SK-N-SH (cell line): ENCODE measurements at regions not wholly inside any gene's neighbourhood (a gene's known extent, or its start where the extent isn't known, plus 50 kb on each side); places are given as distances from the start of the nearest gene placed in this dataset.

Source experiments
- CTCF ChIA-PET: fragments of 300-600, 350-600 bp; formaldehyde crosslinking; extraction: SDS; loops from one replicate; lab custom pipeline; 2021; lab: Yijun Ruan, JAX
- POLR2A ChIA-PET: fragments of 350-600 bp; sonication (Branson Sonifier 250); formaldehyde crosslinking; extraction: SDS; loops from one replicate; lab custom pipeline; 2020; ENCODE audit warnings: antibody characterized with exemption, inconsistent platforms; lab: Yijun Ruan, JAX
- DNase-seq: peaks from one replicate; pipeline ENCODE4 v3.0.0; 2012
- H2AFZ ChIP-seq: fragments of 200-600 bp; sonication (generic); 2 replicates; pipeline ENCODE4 v1.8.1; 2016; ENCODE audit warnings: antibody characterized with exemption, mild to moderate bottlenecking, low read depth
- H3F3A ChIP-seq: fragments of 200-600 bp; sonication (generic); replicated peaks from 2 replicates; pipeline ENCODE3; 2016; ENCODE audit warnings: antibody characterized with exemption, mild to moderate bottlenecking; ENCODE audit not compliant: insufficient read depth
- H3K27ac ChIP-seq, 2 experiments: fragments of 200-500 bp in 1 of 2; fragments of 200-600 bp in 1 of 2; sonication (Bioruptor generic) in 1 of 2; sonication (generic), shearing (Covaris generic) in 1 of 2; 2 replicates each; pipeline versions ENCODE4 v1.5.1 to v1.6.1; 2014 to 2016; ENCODE audit warnings: low read depth in 2 of 2, inconsistent platforms in 1 of 2, low read length in 1 of 2, mild to moderate bottlenecking in 1 of 2, mixed read lengths in 1 of 2
- H3K27me3 ChIP-seq: fragments of 200-600 bp; sonication (generic), shearing (Covaris generic); 2 replicates; pipeline ENCODE4 v1.6.1; 2016; ENCODE audit warnings: mixed run types; ENCODE audit not compliant: insufficient read depth
- H3K36me3 ChIP-seq, 2 experiments: fragments of 200-500 bp in 1 of 2; fragments of 200-600 bp in 1 of 2; sonication (Bioruptor generic) in 1 of 2; sonication (generic) in 1 of 2; replicated peaks in 1 of 2; 2 replicates each; pipeline versions ENCODE3 to v1.5.1; 2014 to 2016; ENCODE audit warnings: low read length in 1 of 2, mild to moderate bottlenecking in 1 of 2; ENCODE audit not compliant: insufficient read depth in 2 of 2, control insufficient read depth in 1 of 2
- H3K4me1 ChIP-seq, 2 experiments: fragments of 200-500 bp in 1 of 2; fragments of 200-600 bp in 1 of 2; sonication (Bioruptor generic) in 1 of 2; sonication (generic), shearing (Covaris generic) in 1 of 2; 2 replicates each; pipeline versions ENCODE4 v1.5.1 to v1.6.1; 2014 to 2016; ENCODE audit warnings: low read depth in 1 of 2, low read length in 1 of 2, mixed run types in 1 of 2; ENCODE audit not compliant: insufficient read depth in 2 of 2, control insufficient read depth in 1 of 2
- H3K4me2 ChIP-seq: fragments of 200-600 bp; sonication (generic), shearing (Covaris generic); 2 replicates; pipeline ENCODE4 v1.6.1; 2017; ENCODE audit warnings: mixed run types
- H3K4me3 ChIP-seq, 2 experiments: fragments of 200-500 bp in 1 of 2; fragments of 200-600 bp in 1 of 2; sonication (Bioruptor generic) in 1 of 2; sonication (generic), shearing (Covaris generic) in 1 of 2; 2 replicates each; pipeline versions ENCODE4 v1.5.1 to v1.8.1; 2014 to 2016; ENCODE audit warnings: low read depth in 2 of 2, inconsistent platforms in 1 of 2, low read length in 1 of 2, mild to moderate bottlenecking in 1 of 2, mixed read lengths in 1 of 2, moderate library complexity in 1 of 2
- H3K79me2 ChIP-seq: fragments of 200-600 bp; sonication (generic); 2 replicates; pipeline ENCODE4 v1.8.1; 2017; ENCODE audit warnings: mild to moderate bottlenecking; ENCODE audit not compliant: insufficient read depth
- H3K9ac ChIP-seq: fragments of 200-600 bp; sonication (generic); 2 replicates; pipeline ENCODE4 v1.6.1; 2017; ENCODE audit warnings: mixed run types
- H3K9me2 ChIP-seq: fragments of 200-600 bp; sonication (generic); 2 replicates; pipeline ENCODE4 v1.6.1; 2017; ENCODE audit warnings: mixed run types
- H3K9me3 ChIP-seq: fragments of 200-600 bp; sonication (generic); 2 replicates; pipeline ENCODE4 v1.6.1; 2017; ENCODE audit warnings: mixed run types, mild to moderate bottlenecking, moderate library complexity
- H4K20me1 ChIP-seq: fragments of 200-600 bp; sonication (generic); 2 replicates; pipeline ENCODE4 v1.6.1; 2017; ENCODE audit warnings: mild to moderate bottlenecking, mixed run types; ENCODE audit not compliant: insufficient read depth
- CHD2 ChIP-seq: fragments of 150-350 bp; IDR thresholded peaks from 2 replicates; pipeline ENCODE4 v1.6.1; 2018; ENCODE audit warnings: low read length; ENCODE audit not compliant: partially characterized antibody
- EP300 ChIP-seq, 2 experiments: IDR thresholded peaks; 2 replicates each; pipeline versions ENCODE4 v1.4.0 to v1.6.1; 2012; ENCODE audit warnings: borderline replicate concordance in 1 of 2, low read depth in 1 of 2, low read length in 1 of 2
- EZH2phosphoT487 ChIP-seq: fragments of 200-600 bp; sonication (generic); IDR thresholded peaks from 2 replicates; pipeline ENCODE4 v1.6.1; 2017; ENCODE audit warnings: low read depth, mixed run types, mild to moderate bottlenecking, antibody characterized with exemption, moderate library complexity, borderline replicate concordance
- FOSL2 ChIP-seq: IDR thresholded peaks from 2 replicates; pipeline ENCODE4 v1.4.0; 2012; ENCODE audit warnings: low read depth, mild to moderate bottlenecking, moderate library complexity, borderline replicate concordance
- MEF2A ChIP-seq: IDR thresholded peaks from 2 replicates; pipeline ENCODE4 v1.4.0; 2012; ENCODE audit warnings: low read depth, borderline replicate concordance
- MXI1 ChIP-seq: IDR thresholded peaks from 2 replicates; pipeline ENCODE4 v1.6.1; 2012; ENCODE audit warnings: mild to moderate bottlenecking, low read depth, low read length, improper control_type of control experiment
- NFIC ChIP-seq: IDR thresholded peaks from 2 replicates; pipeline ENCODE4 v1.4.0; 2012; ENCODE audit warnings: borderline replicate concordance
- NRF1 ChIP-seq: IDR thresholded peaks from 2 replicates; pipeline ENCODE4 v1.6.1; 2012; ENCODE audit warnings: low read depth, mild to moderate bottlenecking, low read length
- POLR2AphosphoS5 ChIP-seq: IDR thresholded peaks from 2 replicates; pipeline ENCODE4 v1.6.1; 2012; ENCODE audit warnings: low read depth, low read length
- RAD21 ChIP-seq: IDR thresholded peaks from 2 replicates; pipeline ENCODE4 v1.6.1; 2012; ENCODE audit warnings: mild to moderate bottlenecking, low read length
- SIN3A ChIP-seq: IDR thresholded peaks from 2 replicates; pipeline ENCODE4 v1.6.1; 2012; ENCODE audit warnings: low read depth, mild to moderate bottlenecking, low read length, moderate library complexity, borderline replicate concordance
- SMC3 ChIP-seq: IDR thresholded peaks from 2 replicates; pipeline ENCODE4 v1.6.1; 2012; ENCODE audit warnings: low read depth, low read length, improper control_type of control experiment
- TAF1 ChIP-seq: IDR thresholded peaks from 2 replicates; pipeline ENCODE4 v1.6.1; 2012; ENCODE audit warnings: low read depth, mild to moderate bottlenecking, low read length, moderate library complexity, borderline replicate concordance
- TCF12 ChIP-seq: IDR thresholded peaks from 2 replicates; pipeline ENCODE4 v1.4.0; 2012
- YY1 ChIP-seq: IDR thresholded peaks from 2 replicates; pipeline ENCODE4 v1.4.0; 2012; ENCODE audit warnings: low read depth, mild to moderate bottlenecking
- WGBS: methylation state at CpG from one replicate; pipeline ENCODE4 v1.1.6; 2017; ENCODE audit warnings: low lambda C conversion rate; 5-methylcytosine and 5-hydroxymethylcytosine counted together
- TF ChIP-seq, protein P1 (sequence below): fragments of 150-350 bp; IDR thresholded peaks from 2 replicates; pipeline ENCODE4 v1.6.1; 2017; ENCODE audit warnings: antibody characterized with exemption, low read length, low read depth, borderline replicate concordance
- TF ChIP-seq, protein P2 (sequence below): IDR thresholded peaks from 2 replicates; pipeline ENCODE4 v1.6.1; 2012; ENCODE audit warnings: mild to moderate bottlenecking, low read depth, low read length, moderate library complexity
- TF ChIP-seq, protein P3 (sequence below): IDR thresholded peaks from 2 replicates; pipeline ENCODE4; 2012
- TF ChIP-seq, protein P4 (sequence below): IDR thresholded peaks from 2 replicates; pipeline ENCODE4 v1.4.0; 2012; ENCODE audit warnings: low read depth, borderline replicate concordance

DNA sequence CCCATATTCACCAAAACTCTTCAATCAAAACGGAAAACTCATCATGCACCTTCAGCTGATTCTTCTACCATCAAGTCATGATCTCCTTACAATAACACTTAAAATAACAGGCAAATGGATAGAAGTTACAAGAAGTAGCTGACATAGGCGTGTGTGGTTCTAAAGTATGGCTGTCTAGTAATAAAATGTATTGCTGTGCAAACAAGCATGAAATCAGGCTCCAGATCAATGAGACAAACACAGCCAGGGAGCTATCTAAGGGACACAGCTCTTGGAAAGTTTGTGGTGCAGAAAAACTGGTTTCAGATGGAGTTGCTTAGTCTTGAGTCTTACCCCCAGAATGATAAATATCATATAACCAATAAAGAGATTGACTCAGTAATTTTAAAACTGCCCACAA is 434.8 kb upstream of the NOX3 start:
- no peak overlapping the region for H2AFZ ChIP-seq
- H3K4me3 ChIP-seq: no peak overlapping the region
- no peaks in the 10 kb centered on the region for H3K36me3 ChIP-seq
- no peaks in the 10 kb centered on the region for H3F3A ChIP-seq
- 66% methylated on average over 2 of the region's 2 CpGs for WGBS
- no peak for TF ChIP-seq NFIC
- TF ChIP-seq TCF12: no peak
- no peak for TF ChIP-seq TAF1
- no peak for TF ChIP-seq YY1
- no peak for TF ChIP-seq MXI1
- no peak for TF ChIP-seq EP300 (IDR thresholded peaks at IDR 0.05; ENCODE audit: borderline replicate concordance in 1 of 2, low read depth in 1 of 2, low read length in 1 of 2)
- no peak for TF ChIP-seq RAD21
- TF ChIP-seq CHD2: no peak
- TF ChIP-seq, protein P1, sequence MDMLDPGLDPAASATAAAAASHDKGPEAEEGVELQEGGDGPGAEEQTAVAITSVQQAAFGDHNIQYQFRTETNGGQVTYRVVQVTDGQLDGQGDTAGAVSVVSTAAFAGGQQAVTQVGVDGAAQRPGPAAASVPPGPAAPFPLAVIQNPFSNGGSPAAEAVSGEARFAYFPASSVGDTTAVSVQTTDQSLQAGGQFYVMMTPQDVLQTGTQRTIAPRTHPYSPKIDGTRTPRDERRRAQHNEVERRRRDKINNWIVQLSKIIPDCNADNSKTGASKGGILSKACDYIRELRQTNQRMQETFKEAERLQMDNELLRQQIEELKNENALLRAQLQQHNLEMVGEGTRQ: no peak
- no peak for TF ChIP-seq EZH2phosphoT487
- no peak for TF ChIP-seq SIN3A
- TF ChIP-seq SMC3: no peak
- TF ChIP-seq NRF1: no peak
- TF ChIP-seq, protein P2, sequence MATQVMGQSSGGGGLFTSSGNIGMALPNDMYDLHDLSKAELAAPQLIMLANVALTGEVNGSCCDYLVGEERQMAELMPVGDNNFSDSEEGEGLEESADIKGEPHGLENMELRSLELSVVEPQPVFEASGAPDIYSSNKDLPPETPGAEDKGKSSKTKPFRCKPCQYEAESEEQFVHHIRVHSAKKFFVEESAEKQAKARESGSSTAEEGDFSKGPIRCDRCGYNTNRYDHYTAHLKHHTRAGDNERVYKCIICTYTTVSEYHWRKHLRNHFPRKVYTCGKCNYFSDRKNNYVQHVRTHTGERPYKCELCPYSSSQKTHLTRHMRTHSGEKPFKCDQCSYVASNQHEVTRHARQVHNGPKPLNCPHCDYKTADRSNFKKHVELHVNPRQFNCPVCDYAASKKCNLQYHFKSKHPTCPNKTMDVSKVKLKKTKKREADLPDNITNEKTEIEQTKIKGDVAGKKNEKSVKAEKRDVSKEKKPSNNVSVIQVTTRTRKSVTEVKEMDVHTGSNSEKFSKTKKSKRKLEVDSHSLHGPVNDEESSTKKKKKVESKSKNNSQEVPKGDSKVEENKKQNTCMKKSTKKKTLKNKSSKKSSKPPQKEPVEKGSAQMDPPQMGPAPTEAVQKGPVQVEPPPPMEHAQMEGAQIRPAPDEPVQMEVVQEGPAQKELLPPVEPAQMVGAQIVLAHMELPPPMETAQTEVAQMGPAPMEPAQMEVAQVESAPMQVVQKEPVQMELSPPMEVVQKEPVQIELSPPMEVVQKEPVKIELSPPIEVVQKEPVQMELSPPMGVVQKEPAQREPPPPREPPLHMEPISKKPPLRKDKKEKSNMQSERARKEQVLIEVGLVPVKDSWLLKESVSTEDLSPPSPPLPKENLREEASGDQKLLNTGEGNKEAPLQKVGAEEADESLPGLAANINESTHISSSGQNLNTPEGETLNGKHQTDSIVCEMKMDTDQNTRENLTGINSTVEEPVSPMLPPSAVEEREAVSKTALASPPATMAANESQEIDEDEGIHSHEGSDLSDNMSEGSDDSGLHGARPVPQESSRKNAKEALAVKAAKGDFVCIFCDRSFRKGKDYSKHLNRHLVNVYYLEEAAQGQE: no peak
- no peaks in the 10 kb centered on the region for H3K27me3 ChIP-seq
- H3K4me2 ChIP-seq: no peak overlapping the region
- DNase-seq: no peak
- ChIA-PET CTCF (interaction anchor here (0.8 kb wide), 1 partner anchor 18 kb away, joined by 3 read pairs; no protein-coding TSS in a partner anchor), POLR2A (no interaction called here)
- no peak overlapping the region for H3K27ac ChIP-seq
- H3K9me2 ChIP-seq: no peaks in the 10 kb centered on the region
- H3K4me1 ChIP-seq: no peaks in the 10 kb centered on the region
- H4K20me1 ChIP-seq: no peaks in the 10 kb centered on the region
- H3K79me2 ChIP-seq: no peaks in the 10 kb centered on the region
- no peak overlapping the region for H3K9ac ChIP-seq
- no peaks in the 10 kb centered on the region for H3K9me3 ChIP-seq

DNA sequence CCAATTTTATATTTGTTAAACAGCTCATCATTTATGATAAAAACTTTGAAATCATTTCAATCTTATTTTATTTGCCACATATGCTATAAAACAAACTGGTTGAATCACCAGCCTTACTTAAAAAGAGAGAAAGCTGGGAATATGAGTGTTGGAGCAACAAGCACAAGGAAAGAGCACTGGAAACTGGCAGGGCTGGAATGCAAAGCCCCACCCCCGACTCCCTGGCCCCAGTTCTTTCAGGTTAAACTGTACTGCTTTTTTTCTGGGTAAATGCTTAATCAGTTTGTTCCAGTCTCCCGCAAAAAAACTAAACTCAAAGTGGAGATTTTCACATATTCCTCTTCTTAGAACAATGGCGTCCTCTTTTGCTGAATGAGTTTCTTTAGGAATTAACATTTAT is 433.8 kb upstream of the NOX3 start:
- no peak for DNase-seq
- no peaks in the 10 kb centered on the region for H3K9me2 ChIP-seq
- no peaks in the 10 kb centered on the region for H3F3A ChIP-seq
- no peak overlapping the region for H3K9ac ChIP-seq
- H3K4me2 ChIP-seq: no peak overlapping the region
- no peaks in the 10 kb centered on the region for H3K9me3 ChIP-seq
- H3K79me2 ChIP-seq: no peaks in the 10 kb centered on the region
- 73% methylated on average over 3 of the region's 3 CpGs for WGBS
- POLR2A ChIA-PET: no interaction called here
- H3K27me3 ChIP-seq: no peaks in the 10 kb centered on the region
- no peak for TF ChIP-seq YY1
- no peak for TF ChIP-seq POLR2AphosphoS5
- TF ChIP-seq FOSL2: no peak
- TF ChIP-seq MEF2A: no peak
- TF ChIP-seq, protein P3, sequence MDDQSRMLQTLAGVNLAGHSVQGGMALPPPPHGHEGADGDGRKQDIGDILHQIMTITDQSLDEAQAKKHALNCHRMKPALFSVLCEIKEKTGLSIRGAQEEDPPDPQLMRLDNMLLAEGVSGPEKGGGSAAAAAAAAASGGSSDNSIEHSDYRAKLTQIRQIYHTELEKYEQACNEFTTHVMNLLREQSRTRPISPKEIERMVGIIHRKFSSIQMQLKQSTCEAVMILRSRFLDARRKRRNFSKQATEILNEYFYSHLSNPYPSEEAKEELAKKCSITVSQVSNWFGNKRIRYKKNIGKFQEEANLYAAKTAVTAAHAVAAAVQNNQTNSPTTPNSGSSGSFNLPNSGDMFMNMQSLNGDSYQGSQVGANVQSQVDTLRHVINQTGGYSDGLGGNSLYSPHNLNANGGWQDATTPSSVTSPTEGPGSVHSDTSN: no peak
- TF ChIP-seq, protein P4, sequence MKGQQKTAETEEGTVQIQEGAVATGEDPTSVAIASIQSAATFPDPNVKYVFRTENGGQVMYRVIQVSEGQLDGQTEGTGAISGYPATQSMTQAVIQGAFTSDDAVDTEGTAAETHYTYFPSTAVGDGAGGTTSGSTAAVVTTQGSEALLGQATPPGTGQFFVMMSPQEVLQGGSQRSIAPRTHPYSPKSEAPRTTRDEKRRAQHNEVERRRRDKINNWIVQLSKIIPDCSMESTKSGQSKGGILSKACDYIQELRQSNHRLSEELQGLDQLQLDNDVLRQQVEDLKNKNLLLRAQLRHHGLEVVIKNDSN: no peak
- TF ChIP-seq MXI1: no peak
- no peak for TF ChIP-seq NRF1
- TF ChIP-seq, protein P2: no peak
- H3K4me1 ChIP-seq: no peaks in the 10 kb centered on the region
- no peak overlapping the region for H2AFZ ChIP-seq
- no peak overlapping the region for H3K27ac ChIP-seq
- H3K36me3 ChIP-seq: no peaks in the 10 kb centered on the region
- CTCF ChIA-PET: no interaction called here
- H3K4me3 ChIP-seq: no peak overlapping the region
- no peaks in the 10 kb centered on the region for H4K20me1 ChIP-seq
